H9 (cell line): ENCODE measurements at regions not wholly inside any gene's neighbourhood (a gene's known extent, or its start where the extent isn't known, plus 50 kb on each side); places are given as distances from the start of the nearest gene placed in this dataset.

Source experiments
- DNase-seq: peaks from one replicate; pipeline ENCODE4 v3.0.0-alpha.2; 2017
- H2AFZ ChIP-seq: one replicate; pipeline ENCODE4 v1.6.1; 2013; ENCODE audit warnings: mild to moderate bottlenecking, low read length, control low read depth, moderate library complexity
- H2AK5ac ChIP-seq: 2 replicates; pipeline ENCODE4 v1.6.1; 2013; ENCODE audit warnings: low read length, control low read depth, mixed read lengths; ENCODE audit not compliant: insufficient read length
- H2BK120ac ChIP-seq: one replicate; pipeline ENCODE4 v1.6.1; 2013; ENCODE audit warnings: low read depth, mild to moderate bottlenecking, low read length, control low read depth, inconsistent platforms; ENCODE audit not compliant: poor library complexity, severe bottlenecking
- H2BK12ac ChIP-seq: 2 replicates; pipeline ENCODE4 v1.6.1; 2013; ENCODE audit warnings: low read length, control low read depth, mixed read lengths, low read depth; ENCODE audit not compliant: insufficient read length
- H2BK15ac ChIP-seq: 2 replicates; pipeline ENCODE4 v1.6.1; 2013; ENCODE audit warnings: low read depth, low read length, control low read depth
- H2BK20ac ChIP-seq: one replicate; pipeline ENCODE4 v1.6.1; 2013; ENCODE audit warnings: low read depth, mild to moderate bottlenecking, low read length, control low read depth, inconsistent platforms; ENCODE audit not compliant: poor library complexity, severe bottlenecking
- H2BK5ac ChIP-seq: 2 replicates; pipeline ENCODE4 v1.6.1; 2013; ENCODE audit warnings: low read length, control low read depth, mixed read lengths; ENCODE audit not compliant: insufficient read length
- H3K14ac ChIP-seq: 2 replicates; pipeline ENCODE4 v1.6.1; 2013; ENCODE audit warnings: low read length, control low read depth; ENCODE audit not compliant: insufficient read depth
- H3K18ac ChIP-seq: 2 replicates; pipeline ENCODE4 v1.6.1; 2013; ENCODE audit warnings: low read depth, mild to moderate bottlenecking, mixed read lengths, low read length, control low read depth; ENCODE audit not compliant: insufficient read length
- H3K23ac ChIP-seq: 2 replicates; pipeline ENCODE4 v1.6.1; 2013; ENCODE audit warnings: low read length, control low read depth, mixed read lengths, low read depth; ENCODE audit not compliant: insufficient read length
- H3K23me2 ChIP-seq: 2 replicates; pipeline ENCODE4 v1.6.1; 2013; ENCODE audit warnings: low read depth, mild to moderate bottlenecking, mixed read lengths, low read length, control low read depth; ENCODE audit not compliant: insufficient read length, poor library complexity, severe bottlenecking
- H3K27ac ChIP-seq: 2 replicates; pipeline ENCODE4 v1.5.1; 2013; ENCODE audit warnings: low read length, control low read depth, mixed read lengths, low read depth; ENCODE audit not compliant: insufficient read length
- H3K27me3 ChIP-seq: 2 replicates; pipeline ENCODE4 v1.6.1; 2013; ENCODE audit warnings: low read length, control low read depth, inconsistent platforms; ENCODE audit not compliant: insufficient read depth
- H3K4ac ChIP-seq: 2 replicates; pipeline ENCODE4 v1.6.1; 2013; ENCODE audit warnings: low read depth, mild to moderate bottlenecking, control low read depth, inconsistent platforms, low read length, moderate library complexity
- H3K4me1 ChIP-seq: 2 replicates; pipeline ENCODE4 v1.6.1; 2013; ENCODE audit warnings: low read length, control low read depth, inconsistent platforms; ENCODE audit not compliant: insufficient read depth
- H3K4me2 ChIP-seq: 2 replicates; pipeline ENCODE4 v1.6.1; 2013; ENCODE audit warnings: low read length, control low read depth, mixed read lengths; ENCODE audit not compliant: insufficient read length, insufficient read depth
- H3K56ac ChIP-seq: 2 replicates; pipeline ENCODE4 v1.6.1; 2013; ENCODE audit warnings: low read depth, mild to moderate bottlenecking, mixed read lengths, low read length, control low read depth; ENCODE audit not compliant: insufficient read length
- H3K79me1 ChIP-seq: 2 replicates; pipeline ENCODE4 v1.6.1; 2013; ENCODE audit warnings: low read depth, mild to moderate bottlenecking, moderate library complexity, low read length, control low read depth, inconsistent platforms; ENCODE audit not compliant: insufficient read depth, poor library complexity, severe bottlenecking
- H3K79me2 ChIP-seq: 2 replicates; pipeline ENCODE4 v1.6.1; 2013; ENCODE audit warnings: low read length, control low read depth, inconsistent platforms; ENCODE audit not compliant: insufficient read depth
- H3K9ac ChIP-seq: 2 replicates; pipeline ENCODE4 v1.6.1; 2013; ENCODE audit warnings: low read length, control low read depth, mixed read lengths; ENCODE audit not compliant: insufficient read length; ENCODE audit errors: extremely low read depth
- H3K9me3 ChIP-seq: one replicate; pipeline ENCODE4 v1.6.1; 2013; ENCODE audit warnings: low read depth, low read length, inconsistent platforms; ENCODE audit not compliant: control insufficient read depth
- H3T11ph ChIP-seq: one replicate; pipeline ENCODE4 v1.6.1; 2013; ENCODE audit warnings: mild to moderate bottlenecking, low read length, control low read depth, inconsistent platforms
- H4K20me1 ChIP-seq: one replicate; pipeline ENCODE4 v1.6.1; 2013; ENCODE audit not compliant: control insufficient read depth, insufficient read length, insufficient read depth
- H4K5ac ChIP-seq: 2 replicates; pipeline ENCODE4 v1.6.1; 2013; ENCODE audit warnings: low read depth, mild to moderate bottlenecking, mixed read lengths, low read length, control low read depth; ENCODE audit not compliant: insufficient read length
- H4K8ac ChIP-seq: replicated peaks from 2 replicates; pipeline ENCODE4 v1.6.1; 2013; ENCODE audit warnings: low read length, control low read depth, mixed read lengths, low read depth; ENCODE audit not compliant: insufficient read length
- H4K91ac ChIP-seq: 2 replicates; pipeline ENCODE4 v1.6.1; 2013; ENCODE audit warnings: low read depth, mild to moderate bottlenecking, moderate library complexity, mixed read lengths, low read length, control low read depth; ENCODE audit not compliant: insufficient read length
- H3K27ac Mint-ChIP-seq, 3 experiments: 2 replicates in 2 of 3; 3 replicates in 1 of 3; pipeline ENCODE4 v1.8.0; 2020 to 2021; ENCODE audit warnings: mixed read lengths in 3 of 3, mild to moderate bottlenecking in 1 of 3, moderate library complexity in 1 of 3
- H3K27me3 Mint-ChIP-seq: 2 replicates; pipeline ENCODE4 v1.8.0; 2021; ENCODE audit warnings: low read depth, mild to moderate bottlenecking, moderate library complexity, mixed read lengths
- H3K36me3 Mint-ChIP-seq, 3 experiments: 2 replicates in 2 of 3; 3 replicates in 1 of 3; pipeline ENCODE4 v1.8.0; 2020 to 2021; ENCODE audit warnings: low read depth in 3 of 3, mixed read lengths in 3 of 3; ENCODE audit not compliant: insufficient read depth in 1 of 3
- H3K4me1 Mint-ChIP-seq, 2 experiments: 2 replicates each; pipeline ENCODE4 v1.8.0; 2020; ENCODE audit warnings: mixed read lengths in 2 of 2
- H3K4me3 Mint-ChIP-seq, 2 experiments: 2 replicates in 1 of 2; 3 replicates in 1 of 2; pipeline ENCODE4 v1.8.0; 2020 to 2021; ENCODE audit warnings: mild to moderate bottlenecking in 2 of 2, mixed read lengths in 2 of 2, moderate library complexity in 1 of 2
- H3K9me3 Mint-ChIP-seq, 2 experiments: 2 replicates in 1 of 2; 3 replicates in 1 of 2; pipeline ENCODE4 v1.8.0; 2020; ENCODE audit warnings: mild to moderate bottlenecking in 2 of 2, mixed read lengths in 2 of 2, moderate library complexity in 1 of 2
- WGBS: extraction: QIAGEN DNeasy Blood & Tissue Kit; methylation state at CpG from one replicate; pipeline ENCODE4 v1.1.7; 2013; ENCODE audit warnings: missing lambda C conversion rate, low lambda C conversion rate, mixed read lengths; ENCODE audit not compliant: insufficient read length; ENCODE audit errors: extremely low coverage; 5-methylcytosine and 5-hydroxymethylcytosine counted together
- TF ChIP-seq, protein P1 (sequence below): fragments of 200-600 bp; sonication (generic); conservative IDR thresholded peaks from 3 replicates; pipeline ENCODE4 v1.8.0; 2021; ENCODE audit warnings: antibody characterized with exemption, mild to moderate bottlenecking

DNA sequence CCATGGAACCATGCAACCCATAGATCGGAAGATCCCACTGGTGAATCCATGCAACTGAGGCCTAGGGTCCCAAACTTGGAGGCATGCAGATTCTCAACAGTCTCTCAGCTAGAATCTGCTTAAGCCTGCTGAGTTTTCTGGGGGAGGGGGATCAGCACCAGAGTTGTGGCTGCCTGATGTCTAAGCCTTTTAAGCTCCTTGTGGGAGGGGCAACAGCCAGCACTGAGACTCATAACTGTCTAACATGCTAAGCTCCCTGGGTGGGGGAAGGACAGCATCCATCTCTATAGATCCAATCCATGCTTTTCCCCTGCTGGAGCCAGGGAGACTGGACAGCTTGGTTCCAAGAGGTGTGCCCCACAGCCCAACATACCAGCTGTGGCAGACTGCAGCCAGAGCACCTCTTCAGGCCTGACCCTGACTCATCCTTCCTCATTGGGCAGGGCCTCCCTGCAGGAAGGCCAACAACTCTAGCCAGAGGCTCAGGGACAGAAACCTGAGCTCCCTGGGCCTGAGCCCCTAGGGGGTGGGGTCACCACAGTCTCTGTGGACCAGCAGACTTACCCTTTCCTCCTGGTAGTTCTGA is 300.1 kb upstream of the SLC7A11 start:
- Histone ChIP-seq H4K91ac (no peak overlapping the region), H2AFZ (no peak overlapping the region), H2AK5ac (no peak overlapping the region), H3K79me2 (no peaks in the 10 kb centered on the region), H3K79me1 (no peaks in the 10 kb centered on the region), H3K18ac (no peak overlapping the region), H3K9ac (no peak overlapping the region), H3K14ac (no peak overlapping the region), H2BK20ac (no peak overlapping the region), H3K27me3 (no peaks in the 10 kb centered on the region), H2BK12ac (no peak overlapping the region), H4K20me1 (no peaks in the 10 kb centered on the region), H4K8ac (no peak overlapping the region), H3K9me3 (no peaks in the 10 kb centered on the region), H3K27ac (no peak overlapping the region), H3K4me2 (no peak overlapping the region), H2BK15ac (no peak overlapping the region), H3K56ac (no peak overlapping the region), H3K23me2 (no peaks in the 10 kb centered on the region), H3T11ph (no peak overlapping the region), H3K4me1 (no peaks in the 10 kb centered on the region), H2BK5ac (no peak overlapping the region), H3K4ac (no peak overlapping the region), H3K23ac (no peak overlapping the region), H2BK120ac (no peak overlapping the region), H4K5ac (no peak overlapping the region)
- Mint-ChIP-seq H3K27ac (no peak overlapping the region), H3K4me3 (no peak overlapping the region), H3K9me3 (peaks cover 6 to 8% of the 10 kb centered on the region in 2 experiments; a peak in 4 of 5 replicates), H3K36me3 (peaks cover 0 to 15% (median 2%) of the 10 kb centered on the region in 3 experiments; a peak in 3 of 7 replicates), H3K27me3 (no peaks in the 10 kb centered on the region; the same call in 1 of the 2 replicates), H3K4me1 (peaks cover 4 to 7% of the 10 kb centered on the region in 2 experiments; a peak in 2 of 4 replicates)
- TF ChIP-seq, protein P1, sequence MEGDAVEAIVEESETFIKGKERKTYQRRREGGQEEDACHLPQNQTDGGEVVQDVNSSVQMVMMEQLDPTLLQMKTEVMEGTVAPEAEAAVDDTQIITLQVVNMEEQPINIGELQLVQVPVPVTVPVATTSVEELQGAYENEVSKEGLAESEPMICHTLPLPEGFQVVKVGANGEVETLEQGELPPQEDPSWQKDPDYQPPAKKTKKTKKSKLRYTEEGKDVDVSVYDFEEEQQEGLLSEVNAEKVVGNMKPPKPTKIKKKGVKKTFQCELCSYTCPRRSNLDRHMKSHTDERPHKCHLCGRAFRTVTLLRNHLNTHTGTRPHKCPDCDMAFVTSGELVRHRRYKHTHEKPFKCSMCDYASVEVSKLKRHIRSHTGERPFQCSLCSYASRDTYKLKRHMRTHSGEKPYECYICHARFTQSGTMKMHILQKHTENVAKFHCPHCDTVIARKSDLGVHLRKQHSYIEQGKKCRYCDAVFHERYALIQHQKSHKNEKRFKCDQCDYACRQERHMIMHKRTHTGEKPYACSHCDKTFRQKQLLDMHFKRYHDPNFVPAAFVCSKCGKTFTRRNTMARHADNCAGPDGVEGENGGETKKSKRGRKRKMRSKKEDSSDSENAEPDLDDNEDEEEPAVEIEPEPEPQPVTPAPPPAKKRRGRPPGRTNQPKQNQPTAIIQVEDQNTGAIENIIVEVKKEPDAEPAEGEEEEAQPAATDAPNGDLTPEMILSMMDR = no peak
- WGBS = no CpG with 5 or more reads among the region's 1 CpG
- no peak for DNase-seq
